Activated T-cell treated with anti-CD3 and anti-CD28 coated beads for 24 hours (primary cell): ENCODE measurements at regions not wholly inside any gene's neighbourhood (a gene's known extent, or its start where the extent isn't known, plus 50 kb on each side); places are given as distances from the start of the nearest gene placed in this dataset.
"Not testable (repeated sequence)": the region's sequence is repeated elsewhere in the genome, so short reads cannot be mapped to it uniquely, and the experiment has no call there.

Source experiments
- DNase-seq: peaks from one replicate; pipeline ENCODE4 v3.0.0-alpha.2; 2020; ENCODE audit warnings: low read depth

- not testable (repeated sequence) for DNase-seq
Measured at GRCh38 chr7:68082961-68083657, 1086.5 kb downstream of the TYW1 start.

GRCh38 chr7:68087401-68087800 lies 1090.8 kb downstream of the TYW1 start:
- DNase-seq = no peak

- no peak for DNase-seq
Measured at GRCh38 chr7:68088879-68089278, 1092.2 kb downstream of the TYW1 start.

- not testable (repeated sequence) for DNase-seq
Measured at GRCh38 chr7:68090256-68090655, 1093.6 kb downstream of the TYW1 start.

GRCh38 chr7:68103319-68103718 lies 1106.7 kb downstream of the TYW1 start:
- DNase-seq = no peak

- DNase-seq = no peak
Measured at GRCh38 chr7:68107261-68107660, 1110.6 kb downstream of the TYW1 start.

GRCh38 chr7:68107968-68108367 lies 1111.3 kb downstream of the TYW1 start:
- DNase-seq = no peak

GRCh38 chr7:68109299-68109698 lies 1112.7 kb downstream of the TYW1 start:
- no peak for DNase-seq

- DNase-seq = no peak
Measured at GRCh38 chr7:68119411-68119810, 1122.8 kb downstream of the TYW1 start.

- DNase-seq = no peak
Measured at GRCh38 chr7:68121056-68121455, 1124.4 kb downstream of the TYW1 start.

GRCh38 chr7:68121655-68122054 lies 1125.0 kb downstream of the TYW1 start:
- no peak for DNase-seq

GRCh38 chr7:68122801-68123200 lies 1126.2 kb downstream of the TYW1 start:
- no peak for DNase-seq

- DNase-seq = no peak
Measured at GRCh38 chr7:68125168-68125567, 1128.5 kb downstream of the TYW1 start.

GRCh38 chr7:68133045-68133444 lies 1136.4 kb downstream of the TYW1 start:
- DNase-seq = no peak

- DNase-seq = no peak
Measured at GRCh38 chr7:68143345-68143744, 1146.7 kb downstream of the TYW1 start.

- DNase-seq = no peak
Measured at GRCh38 chr7:68146983-68147382, 1150.3 kb downstream of the TYW1 start.

- DNase-seq = no peak
Measured at GRCh38 chr7:68147614-68148238, 1151.1 kb downstream of the TYW1 start.

- no peak for DNase-seq
Measured at GRCh38 chr7:68148440-68148839, 1151.8 kb downstream of the TYW1 start.

GRCh38 chr7:68152205-68152604 lies 1155.6 kb downstream of the TYW1 start:
- DNase-seq = no peak

GRCh38 chr7:68155676-68156075 lies 1159.0 kb downstream of the TYW1 start:
- no peak for DNase-seq

GRCh38 chr7:68158686-68159295 lies 1162.2 kb downstream of the TYW1 start:
- no peak for DNase-seq

- no peak for DNase-seq
Measured at GRCh38 chr7:68162712-68163111, 1166.1 kb downstream of the TYW1 start.

GRCh38 chr7:68166525-68166924 lies 1169.9 kb downstream of the TYW1 start:
- DNase-seq = no peak

- no peak for DNase-seq
Measured at GRCh38 chr7:68173513-68173912, 1176.9 kb downstream of the TYW1 start.
